H9 (cell line): ENCODE measurements at regions not wholly inside any gene's neighbourhood (a gene's known extent, or its start where the extent isn't known, plus 50 kb on each side); places are given as distances from the start of the nearest gene placed in this dataset.

Experiments used
- DNase-seq: peaks from one replicate; pipeline ENCODE4 v3.0.0-alpha.2; 2017
- H2AFZ ChIP-seq: one replicate; pipeline ENCODE4 v1.6.1; 2013; ENCODE audit warnings: mild to moderate bottlenecking, low read length, control low read depth, moderate library complexity
- H2AK5ac ChIP-seq: 2 replicates; pipeline ENCODE4 v1.6.1; 2013; ENCODE audit warnings: low read length, control low read depth, mixed read lengths; ENCODE audit not compliant: insufficient read length
- H2BK120ac ChIP-seq: one replicate; pipeline ENCODE4 v1.6.1; 2013; ENCODE audit warnings: low read depth, mild to moderate bottlenecking, low read length, control low read depth, inconsistent platforms; ENCODE audit not compliant: poor library complexity, severe bottlenecking
- H2BK12ac ChIP-seq: 2 replicates; pipeline ENCODE4 v1.6.1; 2013; ENCODE audit warnings: low read length, control low read depth, mixed read lengths, low read depth; ENCODE audit not compliant: insufficient read length
- H2BK15ac ChIP-seq: 2 replicates; pipeline ENCODE4 v1.6.1; 2013; ENCODE audit warnings: low read depth, low read length, control low read depth
- H2BK20ac ChIP-seq: one replicate; pipeline ENCODE4 v1.6.1; 2013; ENCODE audit warnings: low read depth, mild to moderate bottlenecking, low read length, control low read depth, inconsistent platforms; ENCODE audit not compliant: poor library complexity, severe bottlenecking
- H2BK5ac ChIP-seq: 2 replicates; pipeline ENCODE4 v1.6.1; 2013; ENCODE audit warnings: low read length, control low read depth, mixed read lengths; ENCODE audit not compliant: insufficient read length
- H3K14ac ChIP-seq: 2 replicates; pipeline ENCODE4 v1.6.1; 2013; ENCODE audit warnings: low read length, control low read depth; ENCODE audit not compliant: insufficient read depth
- H3K18ac ChIP-seq: 2 replicates; pipeline ENCODE4 v1.6.1; 2013; ENCODE audit warnings: low read depth, mild to moderate bottlenecking, mixed read lengths, low read length, control low read depth; ENCODE audit not compliant: insufficient read length
- H3K23ac ChIP-seq: 2 replicates; pipeline ENCODE4 v1.6.1; 2013; ENCODE audit warnings: low read length, control low read depth, mixed read lengths, low read depth; ENCODE audit not compliant: insufficient read length
- H3K23me2 ChIP-seq: 2 replicates; pipeline ENCODE4 v1.6.1; 2013; ENCODE audit warnings: low read depth, mild to moderate bottlenecking, mixed read lengths, low read length, control low read depth; ENCODE audit not compliant: insufficient read length, poor library complexity, severe bottlenecking
- H3K27ac ChIP-seq: 2 replicates; pipeline ENCODE4 v1.5.1; 2013; ENCODE audit warnings: low read length, control low read depth, mixed read lengths, low read depth; ENCODE audit not compliant: insufficient read length
- H3K27me3 ChIP-seq: 2 replicates; pipeline ENCODE4 v1.6.1; 2013; ENCODE audit warnings: low read length, control low read depth, inconsistent platforms; ENCODE audit not compliant: insufficient read depth
- H3K4ac ChIP-seq: 2 replicates; pipeline ENCODE4 v1.6.1; 2013; ENCODE audit warnings: low read depth, mild to moderate bottlenecking, control low read depth, inconsistent platforms, low read length, moderate library complexity
- H3K4me1 ChIP-seq: 2 replicates; pipeline ENCODE4 v1.6.1; 2013; ENCODE audit warnings: low read length, control low read depth, inconsistent platforms; ENCODE audit not compliant: insufficient read depth
- H3K4me2 ChIP-seq: 2 replicates; pipeline ENCODE4 v1.6.1; 2013; ENCODE audit warnings: low read length, control low read depth, mixed read lengths; ENCODE audit not compliant: insufficient read length, insufficient read depth
- H3K56ac ChIP-seq: 2 replicates; pipeline ENCODE4 v1.6.1; 2013; ENCODE audit warnings: low read depth, mild to moderate bottlenecking, mixed read lengths, low read length, control low read depth; ENCODE audit not compliant: insufficient read length
- H3K79me1 ChIP-seq: 2 replicates; pipeline ENCODE4 v1.6.1; 2013; ENCODE audit warnings: low read depth, mild to moderate bottlenecking, moderate library complexity, low read length, control low read depth, inconsistent platforms; ENCODE audit not compliant: insufficient read depth, poor library complexity, severe bottlenecking
- H3K79me2 ChIP-seq: 2 replicates; pipeline ENCODE4 v1.6.1; 2013; ENCODE audit warnings: low read length, control low read depth, inconsistent platforms; ENCODE audit not compliant: insufficient read depth
- H3K9ac ChIP-seq: 2 replicates; pipeline ENCODE4 v1.6.1; 2013; ENCODE audit warnings: low read length, control low read depth, mixed read lengths; ENCODE audit not compliant: insufficient read length; ENCODE audit errors: extremely low read depth
- H3K9me3 ChIP-seq: one replicate; pipeline ENCODE4 v1.6.1; 2013; ENCODE audit warnings: low read depth, low read length, inconsistent platforms; ENCODE audit not compliant: control insufficient read depth
- H3T11ph ChIP-seq: one replicate; pipeline ENCODE4 v1.6.1; 2013; ENCODE audit warnings: mild to moderate bottlenecking, low read length, control low read depth, inconsistent platforms
- H4K20me1 ChIP-seq: one replicate; pipeline ENCODE4 v1.6.1; 2013; ENCODE audit not compliant: control insufficient read depth, insufficient read length, insufficient read depth
- H4K5ac ChIP-seq: 2 replicates; pipeline ENCODE4 v1.6.1; 2013; ENCODE audit warnings: low read depth, mild to moderate bottlenecking, mixed read lengths, low read length, control low read depth; ENCODE audit not compliant: insufficient read length
- H4K8ac ChIP-seq: replicated peaks from 2 replicates; pipeline ENCODE4 v1.6.1; 2013; ENCODE audit warnings: low read length, control low read depth, mixed read lengths, low read depth; ENCODE audit not compliant: insufficient read length
- H4K91ac ChIP-seq: 2 replicates; pipeline ENCODE4 v1.6.1; 2013; ENCODE audit warnings: low read depth, mild to moderate bottlenecking, moderate library complexity, mixed read lengths, low read length, control low read depth; ENCODE audit not compliant: insufficient read length
- H3K27ac Mint-ChIP-seq, 3 experiments: 2 replicates in 2 of 3; 3 replicates in 1 of 3; pipeline ENCODE4 v1.8.0; 2020 to 2021; ENCODE audit warnings: mixed read lengths in 3 of 3, mild to moderate bottlenecking in 1 of 3, moderate library complexity in 1 of 3
- H3K27me3 Mint-ChIP-seq: 2 replicates; pipeline ENCODE4 v1.8.0; 2021; ENCODE audit warnings: low read depth, mild to moderate bottlenecking, moderate library complexity, mixed read lengths
- H3K36me3 Mint-ChIP-seq, 3 experiments: 2 replicates in 2 of 3; 3 replicates in 1 of 3; pipeline ENCODE4 v1.8.0; 2020 to 2021; ENCODE audit warnings: low read depth in 3 of 3, mixed read lengths in 3 of 3; ENCODE audit not compliant: insufficient read depth in 1 of 3
- H3K4me1 Mint-ChIP-seq, 2 experiments: 2 replicates each; pipeline ENCODE4 v1.8.0; 2020; ENCODE audit warnings: mixed read lengths in 2 of 2
- H3K4me3 Mint-ChIP-seq, 2 experiments: 2 replicates in 1 of 2; 3 replicates in 1 of 2; pipeline ENCODE4 v1.8.0; 2020 to 2021; ENCODE audit warnings: mild to moderate bottlenecking in 2 of 2, mixed read lengths in 2 of 2, moderate library complexity in 1 of 2
- H3K9me3 Mint-ChIP-seq, 2 experiments: 2 replicates in 1 of 2; 3 replicates in 1 of 2; pipeline ENCODE4 v1.8.0; 2020; ENCODE audit warnings: mild to moderate bottlenecking in 2 of 2, mixed read lengths in 2 of 2, moderate library complexity in 1 of 2
- WGBS: extraction: QIAGEN DNeasy Blood & Tissue Kit; methylation state at CpG from one replicate; pipeline ENCODE4 v1.1.7; 2013; ENCODE audit warnings: missing lambda C conversion rate, low lambda C conversion rate, mixed read lengths; ENCODE audit not compliant: insufficient read length; ENCODE audit errors: extremely low coverage; 5-methylcytosine and 5-hydroxymethylcytosine counted together
- TF ChIP-seq, protein P1 (sequence below): fragments of 200-600 bp; sonication (generic); conservative IDR thresholded peaks from 3 replicates; pipeline ENCODE4 v1.8.0; 2021; ENCODE audit warnings: antibody characterized with exemption, mild to moderate bottlenecking

- Histone ChIP-seq H2BK120ac (no peak overlapping the region), H2BK15ac (no peak overlapping the region), H3K56ac (no peak overlapping the region), H2BK12ac (no peak overlapping the region), H3K9ac (no peak overlapping the region), H3K9me3 (no peaks in the 10 kb centered on the region), H3K4me2 (no peak overlapping the region), H2BK20ac (no peak overlapping the region), H4K5ac (no peak overlapping the region), H3K4ac (no peak overlapping the region), H2AK5ac (no peak overlapping the region), H2AFZ (no peak overlapping the region), H3K4me1 (no peaks in the 10 kb centered on the region), H2BK5ac (no peak overlapping the region), H3K23ac (no peak overlapping the region), H3K18ac (no peak overlapping the region), H3K14ac (no peak overlapping the region), H3T11ph (no peak overlapping the region), H3K27me3 (no peaks in the 10 kb centered on the region), H4K8ac (no peak overlapping the region), H4K91ac (no peak overlapping the region), H4K20me1 (no peaks in the 10 kb centered on the region), H3K79me1 (peaks cover 2% of the 10 kb centered on the region), H3K23me2 (no peaks in the 10 kb centered on the region), H3K79me2 (no peaks in the 10 kb centered on the region), H3K27ac (no peak overlapping the region)
- Mint-ChIP-seq H3K27me3 (peaks cover 4% of the 10 kb centered on the region), H3K27ac (peak overlapping the region in 1 of 3 experiments; percentile 43; a peak in 1 of 7 replicates), H3K36me3 (no peaks in the 10 kb centered on the region; a peak in 2 of 7 replicates), H3K4me3 (no peak overlapping the region), H3K4me1 (peaks cover 6 to 23% of the 10 kb centered on the region in 2 experiments; a peak in 3 of 4 replicates), H3K9me3 (no peaks in the 10 kb centered on the region)
- TF ChIP-seq, protein P1, sequence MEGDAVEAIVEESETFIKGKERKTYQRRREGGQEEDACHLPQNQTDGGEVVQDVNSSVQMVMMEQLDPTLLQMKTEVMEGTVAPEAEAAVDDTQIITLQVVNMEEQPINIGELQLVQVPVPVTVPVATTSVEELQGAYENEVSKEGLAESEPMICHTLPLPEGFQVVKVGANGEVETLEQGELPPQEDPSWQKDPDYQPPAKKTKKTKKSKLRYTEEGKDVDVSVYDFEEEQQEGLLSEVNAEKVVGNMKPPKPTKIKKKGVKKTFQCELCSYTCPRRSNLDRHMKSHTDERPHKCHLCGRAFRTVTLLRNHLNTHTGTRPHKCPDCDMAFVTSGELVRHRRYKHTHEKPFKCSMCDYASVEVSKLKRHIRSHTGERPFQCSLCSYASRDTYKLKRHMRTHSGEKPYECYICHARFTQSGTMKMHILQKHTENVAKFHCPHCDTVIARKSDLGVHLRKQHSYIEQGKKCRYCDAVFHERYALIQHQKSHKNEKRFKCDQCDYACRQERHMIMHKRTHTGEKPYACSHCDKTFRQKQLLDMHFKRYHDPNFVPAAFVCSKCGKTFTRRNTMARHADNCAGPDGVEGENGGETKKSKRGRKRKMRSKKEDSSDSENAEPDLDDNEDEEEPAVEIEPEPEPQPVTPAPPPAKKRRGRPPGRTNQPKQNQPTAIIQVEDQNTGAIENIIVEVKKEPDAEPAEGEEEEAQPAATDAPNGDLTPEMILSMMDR = no peak
- peak; percentile 59 for DNase-seq
- no CpG with 5 or more reads among the region's 22 CpGs for WGBS
These were observed 126.5 kb upstream of the MYL2 start for GRCh38 chr12:111046896-111047295.
